Cardiac muscle cell (in vitro differentiated cells and primary cell): ENCODE measurements at regions not wholly inside any gene's neighbourhood (a gene's known extent, or its start where the extent isn't known, plus 50 kb on each side); places are given as distances from the start of the nearest gene placed in this dataset.

Experiments
- DNase-seq, 2 donors: peaks; one replicate each; pipeline versions ENCODE4 v3.0.0 to v3.0.0-alpha.2; 2010 to 2017; ENCODE audit warnings: low read depth in 1 of 2, low spot score in 1 of 2
- H3K27ac ChIP-seq: fragments of 200-600 bp; sonication (generic); 2 replicates; pipeline ENCODE4 v1.5.1; 2016
- H3K27me3 ChIP-seq: fragments of 200-600 bp; sonication (generic); 2 replicates; pipeline ENCODE4 v1.6.0; 2016; ENCODE audit warnings: control low read depth
- H3K36me3 ChIP-seq: fragments of 200-600 bp; sonication (generic); 2 replicates; pipeline ENCODE4 v1.5.1; 2016; ENCODE audit warnings: control low read depth
- H3K4me1 ChIP-seq: fragments of 200-600 bp; sonication (generic); 2 replicates; pipeline ENCODE4 v1.8.1; 2017; ENCODE audit warnings: low read depth, mild to moderate bottlenecking, mixed run types
- H3K4me3 ChIP-seq: fragments of 200-600 bp; sonication (generic); 2 replicates; pipeline ENCODE4 v1.5.1; 2016; ENCODE audit warnings: mild to moderate bottlenecking
- H3K9me3 ChIP-seq: fragments of 200-600 bp; sonication (generic); 2 replicates; pipeline ENCODE4 v1.5.1; 2017; ENCODE audit warnings: low read depth, mild to moderate bottlenecking, control low read depth
- TF ChIP-seq, protein P1 (sequence below): IDR thresholded peaks from 2 replicates; pipeline ENCODE4 v1.5.1; 2012; ENCODE audit warnings: low read depth, mild to moderate bottlenecking, low read length

DNA sequence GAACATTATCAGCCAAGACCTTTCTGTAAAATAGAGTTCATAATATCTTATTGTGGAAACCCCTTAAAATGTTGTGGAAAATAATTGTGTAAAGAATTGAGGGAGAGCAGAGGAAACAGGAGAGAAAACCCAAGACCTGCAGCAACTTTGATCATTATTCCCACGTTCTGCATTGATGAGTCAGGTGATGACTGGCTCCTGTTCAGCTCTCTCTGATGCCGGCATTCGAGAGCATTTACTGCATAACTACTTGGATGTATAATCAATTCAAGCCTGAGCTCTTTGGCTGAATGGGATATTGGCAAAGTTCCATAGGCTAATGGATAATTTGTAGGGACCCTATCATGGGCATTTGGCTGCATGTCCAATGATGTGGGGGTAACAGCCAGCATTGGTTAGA, 176.3 kb upstream of the ARID2 start:
- TF ChIP-seq, protein P1, sequence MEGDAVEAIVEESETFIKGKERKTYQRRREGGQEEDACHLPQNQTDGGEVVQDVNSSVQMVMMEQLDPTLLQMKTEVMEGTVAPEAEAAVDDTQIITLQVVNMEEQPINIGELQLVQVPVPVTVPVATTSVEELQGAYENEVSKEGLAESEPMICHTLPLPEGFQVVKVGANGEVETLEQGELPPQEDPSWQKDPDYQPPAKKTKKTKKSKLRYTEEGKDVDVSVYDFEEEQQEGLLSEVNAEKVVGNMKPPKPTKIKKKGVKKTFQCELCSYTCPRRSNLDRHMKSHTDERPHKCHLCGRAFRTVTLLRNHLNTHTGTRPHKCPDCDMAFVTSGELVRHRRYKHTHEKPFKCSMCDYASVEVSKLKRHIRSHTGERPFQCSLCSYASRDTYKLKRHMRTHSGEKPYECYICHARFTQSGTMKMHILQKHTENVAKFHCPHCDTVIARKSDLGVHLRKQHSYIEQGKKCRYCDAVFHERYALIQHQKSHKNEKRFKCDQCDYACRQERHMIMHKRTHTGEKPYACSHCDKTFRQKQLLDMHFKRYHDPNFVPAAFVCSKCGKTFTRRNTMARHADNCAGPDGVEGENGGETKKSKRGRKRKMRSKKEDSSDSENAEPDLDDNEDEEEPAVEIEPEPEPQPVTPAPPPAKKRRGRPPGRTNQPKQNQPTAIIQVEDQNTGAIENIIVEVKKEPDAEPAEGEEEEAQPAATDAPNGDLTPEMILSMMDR = no peak
- H3K27ac ChIP-seq = no peak overlapping the region
- H3K27me3 ChIP-seq = no peaks in the 10 kb centered on the region
- no peaks in the 10 kb centered on the region for H3K36me3 ChIP-seq
- no peaks in the 10 kb centered on the region for H3K9me3 ChIP-seq
- H3K4me3 ChIP-seq = no peak overlapping the region
- no peak for DNase-seq
- H3K4me1 ChIP-seq = no peaks in the 10 kb centered on the region

DNA sequence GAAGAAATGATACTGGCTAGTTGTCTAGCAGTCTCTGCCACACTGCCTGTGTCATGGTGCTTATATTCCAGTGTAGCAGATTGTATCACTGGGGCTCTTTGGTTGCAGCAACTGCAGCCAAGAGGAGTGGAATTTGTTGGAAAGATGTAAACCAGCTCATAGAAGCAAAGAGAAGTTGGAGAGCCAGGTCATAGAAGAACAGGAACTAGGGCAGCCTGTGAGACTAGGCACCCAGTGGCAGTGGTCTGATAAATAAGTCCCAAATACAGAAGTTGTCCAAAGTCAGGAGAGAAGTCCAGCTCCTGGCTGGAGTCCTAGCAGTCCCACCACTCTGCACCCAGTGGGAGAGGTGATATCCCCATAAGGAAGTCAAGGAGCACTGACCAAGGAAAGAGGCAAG, 172.5 kb upstream of the ARID2 start:
- Histone ChIP-seq H3K36me3 (no peaks in the 10 kb centered on the region), H3K4me3 (no peak overlapping the region), H3K27me3 (no peaks in the 10 kb centered on the region), H3K9me3 (no peaks in the 10 kb centered on the region), H3K27ac (no peak overlapping the region), H3K4me1 (no peaks in the 10 kb centered on the region)
- TF ChIP-seq, protein P1 = no peak
- DNase-seq = no peak

DNA sequence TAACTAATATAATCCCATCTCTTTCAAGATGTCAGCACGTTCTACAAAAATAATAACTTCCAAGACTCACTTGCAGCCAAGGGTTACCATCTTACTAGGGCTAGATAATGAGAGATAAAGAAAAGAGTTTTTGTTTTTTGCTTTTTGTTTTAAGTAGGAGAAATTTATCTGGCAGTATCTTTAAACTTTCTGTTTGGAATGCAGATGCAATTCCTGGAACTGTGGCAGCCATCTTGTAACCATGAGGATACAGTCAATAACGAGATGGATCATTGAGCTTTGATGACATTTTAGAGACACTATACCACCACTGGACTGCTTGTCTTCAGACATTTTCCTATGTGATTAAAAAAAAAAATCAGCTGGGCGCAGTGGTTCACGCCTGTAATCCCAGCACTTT, 171.2 kb upstream of the ARID2 start:
- DNase-seq = no peak
- Histone ChIP-seq H3K27ac (no peak overlapping the region), H3K36me3 (no peaks in the 10 kb centered on the region), H3K4me1 (no peaks in the 10 kb centered on the region), H3K4me3 (no peak overlapping the region), H3K9me3 (no peaks in the 10 kb centered on the region), H3K27me3 (no peaks in the 10 kb centered on the region)
- TF ChIP-seq, protein P1 = no peak

DNA sequence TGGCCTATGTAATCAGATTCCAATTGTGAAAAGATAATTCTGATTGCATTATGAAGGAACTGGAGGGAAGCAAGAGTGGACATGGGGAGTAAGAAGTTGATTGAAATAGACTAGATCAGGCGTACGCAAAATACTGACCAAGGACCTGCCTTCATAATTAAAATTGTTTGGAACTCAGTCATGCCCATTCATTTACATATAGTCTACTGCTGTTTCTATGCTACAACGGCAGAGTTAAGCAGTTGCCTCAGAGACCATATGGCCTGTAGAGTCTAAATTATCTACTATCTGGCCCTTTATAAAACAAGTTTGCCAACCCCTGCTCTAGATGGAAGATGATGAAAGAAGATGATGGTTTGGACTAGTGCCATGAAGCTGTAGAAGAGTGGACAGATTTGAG, 170.0 kb upstream of the ARID2 start:
- TF ChIP-seq, protein P1 = no peak
- no peaks in the 10 kb centered on the region for H3K4me1 ChIP-seq
- no peak overlapping the region for H3K4me3 ChIP-seq
- no peaks in the 10 kb centered on the region for H3K36me3 ChIP-seq
- no peak overlapping the region for H3K27ac ChIP-seq
- no peaks in the 10 kb centered on the region for H3K27me3 ChIP-seq
- H3K9me3 ChIP-seq = no peaks in the 10 kb centered on the region
- no peak for DNase-seq

DNA sequence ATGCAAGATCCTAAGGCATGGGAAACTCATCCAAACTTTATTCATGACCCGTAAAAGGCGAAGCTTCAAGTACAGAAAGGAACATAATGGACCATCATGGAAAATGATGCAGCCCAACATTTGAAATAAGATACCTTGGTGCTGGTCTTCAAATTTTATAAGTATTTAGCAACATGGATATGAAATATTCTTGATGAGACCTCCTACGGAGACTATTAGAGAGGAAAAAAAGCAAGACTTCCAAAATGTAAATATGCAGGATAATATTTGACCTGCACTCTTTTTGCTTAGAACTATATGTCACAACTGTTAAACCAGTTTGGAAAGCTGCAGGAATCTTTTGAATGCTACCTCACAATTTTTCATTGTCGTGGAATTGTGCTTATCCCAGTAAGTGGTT, 168.8 kb upstream of the ARID2 start:
- Histone ChIP-seq H3K27ac (no peak overlapping the region), H3K4me3 (no peak overlapping the region), H3K4me1 (no peaks in the 10 kb centered on the region), H3K9me3 (no peaks in the 10 kb centered on the region), H3K27me3 (no peaks in the 10 kb centered on the region), H3K36me3 (no peaks in the 10 kb centered on the region)
- DNase-seq = no peak
- TF ChIP-seq, protein P1 = no peak

DNA sequence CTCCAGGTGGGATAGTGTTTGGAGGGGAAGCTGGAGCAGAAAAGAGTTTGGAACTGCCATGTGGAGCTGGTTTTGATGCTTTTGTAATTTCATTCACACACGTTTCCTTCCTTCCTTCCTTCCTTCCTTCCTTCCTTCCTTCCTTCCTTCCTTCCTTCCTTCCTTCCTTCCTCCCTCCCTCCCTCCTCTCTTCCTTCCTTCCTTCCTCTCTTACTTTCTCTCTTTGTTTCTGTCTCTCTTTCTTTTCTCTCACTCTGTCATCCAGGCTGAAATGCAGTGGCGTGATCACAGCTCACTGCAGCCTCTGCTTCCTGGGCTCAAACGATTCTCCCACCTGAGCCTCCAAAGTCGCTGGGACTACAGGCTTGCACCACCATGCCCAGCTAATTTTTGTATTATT, 168.0 kb upstream of the ARID2 start:
- no peaks in the 10 kb centered on the region for H3K27me3 ChIP-seq
- H3K4me3 ChIP-seq = no peak overlapping the region
- H3K4me1 ChIP-seq = no peaks in the 10 kb centered on the region
- H3K9me3 ChIP-seq = no peaks in the 10 kb centered on the region
- H3K36me3 ChIP-seq = no peaks in the 10 kb centered on the region
- DNase-seq = no peak
- no peak overlapping the region for H3K27ac ChIP-seq
- TF ChIP-seq, protein P1 = no peak
